Heart right ventricle (tissue), 16 donors: ENCODE measurements at regions not wholly inside any gene's neighbourhood (a gene's known extent, or its start where the extent isn't known, plus 50 kb on each side); places are given as distances from the start of the nearest gene placed in this dataset.

Experiments
- ATAC-seq, 8 donors: fragments of 200-7000 bp; cut with Tn5 transposase; one replicate each; pipeline ENCODE4 v1.9.1; 2020; ENCODE audit warnings: mild to moderate bottlenecking in 8 of 8, moderate library complexity in 8 of 8, moderate number of reproducible peaks in 1 of 8
- DNase-seq, 2 donors: peaks; one replicate each; pipeline ENCODE4 v3.0.0-alpha.2; 2020
- H3K27ac ChIP-seq, 10 donors: fragments of 200-600 bp; sonication (generic) in 2 of 10; one replicate each; pipeline versions ENCODE4 v1.5.0 to v1.8.0; 2020 to 2022; ENCODE audit warnings: mild to moderate bottlenecking in 3 of 10
- H3K27me3 ChIP-seq, 7 donors: fragments of 200-600 bp; one replicate each; pipeline ENCODE4 v1.8.0; 2021 to 2022; ENCODE audit warnings: mild to moderate bottlenecking in 2 of 7
- H3K36me3 ChIP-seq, 9 donors: fragments of 200-600 bp; sonication (generic) in 1 of 9; one replicate each; pipeline versions ENCODE4 v1.5.0 to v1.8.0; 2020 to 2022; ENCODE audit warnings: mild to moderate bottlenecking in 2 of 9
- H3K4me1 ChIP-seq, 9 donors: fragments of 200-600 bp; sonication (generic) in 1 of 9; one replicate each; pipeline versions ENCODE4 v1.5.0 to v1.8.0; 2020 to 2022; ENCODE audit warnings: mild to moderate bottlenecking in 4 of 9
- H3K4me3 ChIP-seq, 10 donors: fragments of 200-600 bp; sonication (generic) in 2 of 10; one replicate each; pipeline versions ENCODE4 v1.5.0 to v1.8.0; 2020 to 2022; ENCODE audit warnings: mild to moderate bottlenecking in 7 of 10, moderate library complexity in 2 of 10
- H3K9me3 ChIP-seq, 11 donors: fragments of 200-600 bp in 10 of 11; sonication (generic) in 2 of 11; one replicate each; pipeline versions ENCODE4 v1.5.0 to v1.8.0; 2013 to 2022; ENCODE audit warnings: mild to moderate bottlenecking in 2 of 11, control low read depth in 1 of 11, moderate library complexity in 1 of 11
- WGBS, 2 donors: extraction: QIAGEN DNeasy Blood & Tissue Kit; methylation state at CpG; one replicate each; pipeline ENCODE4 v1.1.7; 2013; ENCODE audit warnings: inconsistent platforms in 1 of 2; 5-methylcytosine and 5-hydroxymethylcytosine counted together
- intact Hi-C, 10 donors: fragments of 100-400 bp; cut with DNase I; formaldehyde crosslinking; loops; one replicate each; pipeline versions ENCODE4 v1.11.1 to v1.14.2; 2022
- TF ChIP-seq, protein P1 (sequence below), 9 donors: fragments of 200-600 bp; sonication (generic) in 2 of 9; IDR thresholded peaks; one replicate each; pipeline versions ENCODE4 v1.5.0 to v1.8.0; 2021 to 2022; ENCODE audit warnings: antibody characterized with exemption in 9 of 9, mild to moderate bottlenecking in 5 of 9, moderate library complexity in 1 of 9
- donor health status: Arrhythmogenic right ventricular cardiomyopathy.
- donor health status: ischemic (EF 13 %, LVEDD 7.1; RV severe dilation, severe dysfunction).
- donor health status: healthy with polysubstance abuse.
- donor health status: DM: no; HTN: yes; CAD: no.
- donor health status: DM: no; HTN: no; CAD: no.
- donor health status: ischemic (EF 25% LVEDD 6.9; RV normal size, moderate dysfunction).
- donor health status: ischemic (EF 25% LVEDD 5.7; RV mildly dilated, moderate dysfunction).
- donor health status: healthy.
- donor health status: DM: yes; HTN: yes; CAD: no.
- donor health status: Ischemic cardiomyopathy.
- donor health status: ischemic (EF 35%, LVEDD 5.7; RV mildly dilated, moderate dysfunction).
- donor health status: nonischemic (EF 11% LVEDD 7.7; RV severe dilation, severe dysfunction).
- donor health status: DM: yes; HTN: yes; CAD: no.
- donor health status: PGD.
- donor health status: ischemic (EF 29% LVEDD 5.4; RV normal size, mild dysfunction).
- donor health status: nonischemic (EF 23%, LVEDD 6.1; RV moderate dilation, normal function).

DNA sequence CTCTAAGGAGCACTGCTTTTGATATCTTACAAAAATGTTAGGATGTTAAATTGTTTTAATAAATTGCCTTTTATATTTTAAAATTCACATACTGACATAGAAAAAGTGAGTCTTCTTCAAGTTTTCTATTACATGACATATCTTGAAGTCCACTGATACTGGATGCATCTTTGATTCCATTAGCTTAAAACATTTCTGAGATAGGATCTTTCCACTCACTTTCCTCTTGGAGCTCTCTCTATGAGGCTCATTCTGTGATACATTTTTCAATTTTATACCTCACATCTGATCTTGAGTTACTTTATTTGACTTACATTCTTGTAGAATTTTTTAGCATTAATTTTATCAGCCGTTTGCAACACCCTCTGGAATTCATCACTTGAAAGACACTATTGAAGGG lies 86.8 kb upstream of the NOL4 start:
- H3K36me3 ChIP-seq = no peaks in the 10 kb centered on the region
- H3K27ac ChIP-seq = no peak overlapping the region
- DNase-seq = no peak
- ATAC-seq = no peak
- H3K27me3 ChIP-seq = peaks cover 0 to 12% (median 0%) of the 10 kb centered on the region in 7 donors
- no peaks in the 10 kb centered on the region for H3K4me1 ChIP-seq
- H3K9me3 ChIP-seq = peaks cover 0 to 3% (median 0%) of the 10 kb centered on the region in 11 donors
- WGBS, 2 donors = 41 to 42% methylated on average over 1 of the region's 1 CpG
- TF ChIP-seq, protein P1, sequence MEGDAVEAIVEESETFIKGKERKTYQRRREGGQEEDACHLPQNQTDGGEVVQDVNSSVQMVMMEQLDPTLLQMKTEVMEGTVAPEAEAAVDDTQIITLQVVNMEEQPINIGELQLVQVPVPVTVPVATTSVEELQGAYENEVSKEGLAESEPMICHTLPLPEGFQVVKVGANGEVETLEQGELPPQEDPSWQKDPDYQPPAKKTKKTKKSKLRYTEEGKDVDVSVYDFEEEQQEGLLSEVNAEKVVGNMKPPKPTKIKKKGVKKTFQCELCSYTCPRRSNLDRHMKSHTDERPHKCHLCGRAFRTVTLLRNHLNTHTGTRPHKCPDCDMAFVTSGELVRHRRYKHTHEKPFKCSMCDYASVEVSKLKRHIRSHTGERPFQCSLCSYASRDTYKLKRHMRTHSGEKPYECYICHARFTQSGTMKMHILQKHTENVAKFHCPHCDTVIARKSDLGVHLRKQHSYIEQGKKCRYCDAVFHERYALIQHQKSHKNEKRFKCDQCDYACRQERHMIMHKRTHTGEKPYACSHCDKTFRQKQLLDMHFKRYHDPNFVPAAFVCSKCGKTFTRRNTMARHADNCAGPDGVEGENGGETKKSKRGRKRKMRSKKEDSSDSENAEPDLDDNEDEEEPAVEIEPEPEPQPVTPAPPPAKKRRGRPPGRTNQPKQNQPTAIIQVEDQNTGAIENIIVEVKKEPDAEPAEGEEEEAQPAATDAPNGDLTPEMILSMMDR (IDR thresholded peaks at IDR 0.05) = no peak
- intact Hi-C loops = loop anchor here in 1 of 10 donors (10.0 kb wide), 1 partner anchor 63 kb away; no protein-coding TSS in a partner anchor
- H3K4me3 ChIP-seq = no peak overlapping the region

DNA sequence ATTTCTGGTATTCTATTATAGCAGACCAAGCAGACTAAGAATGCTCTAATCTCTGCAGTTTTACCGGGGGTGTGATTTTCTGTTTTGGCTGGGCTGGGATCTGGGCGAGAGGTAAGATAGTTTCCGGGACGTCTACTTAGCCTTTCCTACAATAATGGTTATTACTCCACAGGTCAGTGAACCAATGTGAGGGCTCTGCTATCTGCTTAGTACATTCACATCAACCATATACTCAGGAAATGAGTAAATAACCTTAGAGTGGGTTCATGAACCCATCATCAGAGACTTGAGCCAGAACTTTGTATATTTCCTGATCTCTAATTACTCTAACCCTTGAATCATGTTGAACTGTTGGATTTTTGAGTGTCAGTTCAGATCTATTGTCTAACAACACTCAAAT lies 90.1 kb upstream of the NOL4 start:
- Histone ChIP-seq H3K27me3 (peaks cover 0 to 12% (median 0%) of the 10 kb centered on the region in 7 donors), H3K27ac (no peak overlapping the region), H3K9me3 (no peaks in the 10 kb centered on the region), H3K4me3 (no peak overlapping the region), H3K36me3 (no peaks in the 10 kb centered on the region), H3K4me1 (no peaks in the 10 kb centered on the region)
- DNase-seq (no peak), ATAC-seq (no peak)
- intact Hi-C loops = loop anchor here in 1 of 10 donors (10.0 kb wide), 1 partner anchor 60 kb away; no protein-coding TSS in a partner anchor
- TF ChIP-seq, protein P1 (IDR thresholded peaks at IDR 0.05) = no peak
- 80 to 86% methylated on average over 4 of the region's 4 CpGs for WGBS, 2 donors

DNA sequence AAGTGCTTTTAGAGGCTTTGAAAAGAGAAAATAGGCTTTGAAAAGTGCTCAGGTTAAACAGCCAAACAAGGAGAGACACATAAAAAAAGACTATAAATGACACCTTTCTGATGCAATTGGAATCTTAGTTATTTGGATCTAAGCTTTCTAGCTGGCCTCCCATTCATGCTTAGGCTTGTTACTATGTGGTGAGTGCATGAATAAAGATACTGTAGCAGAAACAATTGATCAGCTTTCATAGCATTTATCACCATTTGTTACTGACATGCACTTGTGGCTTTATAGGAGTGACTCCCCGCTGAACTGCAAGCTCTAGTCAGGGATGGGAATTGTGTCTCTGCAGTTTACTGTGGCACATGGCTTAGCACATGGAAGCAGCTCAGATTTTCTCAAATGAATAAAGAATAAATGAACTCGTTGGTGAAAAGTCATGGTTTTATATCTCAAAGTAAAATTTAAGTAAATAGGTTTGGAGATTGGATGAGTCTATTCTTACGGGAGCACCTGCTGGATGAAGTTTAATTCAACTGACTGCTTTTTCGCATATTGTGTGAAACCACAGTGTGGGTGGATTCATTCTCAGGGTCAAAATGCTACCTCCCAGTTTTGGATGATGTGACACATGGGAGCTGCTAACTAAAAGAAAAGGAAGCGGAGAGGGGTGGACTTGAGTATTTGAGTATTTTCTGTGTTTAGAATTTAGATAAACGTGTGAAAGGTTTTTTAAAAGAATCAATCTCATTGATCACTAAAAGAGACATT lies 91.1 kb upstream of the NOL4 start:
- TF ChIP-seq, protein P1 (IDR thresholded peaks at IDR 0.05) = no peak
- no peak overlapping the region for H3K27ac ChIP-seq
- no peak for ATAC-seq
- intact Hi-C loops = loop anchor here in 1 of 10 donors (10.0 kb wide), 1 partner anchor 59 kb away; no protein-coding TSS in a partner anchor
- no peaks in the 10 kb centered on the region for H3K4me1 ChIP-seq
- no peaks in the 10 kb centered on the region for H3K36me3 ChIP-seq
- H3K27me3 ChIP-seq = peaks cover 0 to 12% (median 0%) of the 10 kb centered on the region in 7 donors
- H3K9me3 ChIP-seq = no peaks in the 10 kb centered on the region
- H3K4me3 ChIP-seq = no peak overlapping the region
- DNase-seq = no peak
- WGBS, 2 donors = 87 to 89% methylated on average over 6 of the region's 6 CpGs

DNA sequence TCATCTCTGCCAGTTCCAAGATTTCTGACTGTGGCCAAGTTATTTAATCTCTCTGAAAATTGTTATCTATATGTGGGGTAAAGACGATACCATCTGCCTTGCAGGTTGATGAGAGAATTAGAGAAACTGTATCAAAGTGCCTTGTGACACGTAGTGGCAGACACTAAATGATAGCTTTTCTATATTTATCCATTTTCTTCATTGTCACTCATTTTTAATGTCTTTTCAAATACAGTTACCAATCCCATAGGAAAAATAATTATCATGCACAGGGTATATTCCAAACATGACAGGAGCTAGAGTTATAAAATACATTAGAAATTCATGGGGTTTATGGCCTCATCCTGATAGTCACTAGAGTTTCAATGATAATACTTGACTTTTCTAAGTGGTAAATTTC lies 95.6 kb upstream of the NOL4 start:
- no peaks in the 10 kb centered on the region for H3K36me3 ChIP-seq
- intact Hi-C loops = loop anchor here in 9 of 10 donors (5.0 to 10.0 kb wide), 5 partner anchors 188 to 1085 kb away; no protein-coding TSS in a partner anchor
- H3K9me3 ChIP-seq = no peaks in the 10 kb centered on the region
- H3K4me1 ChIP-seq = no peaks in the 10 kb centered on the region
- WGBS, 2 donors = 81 to 82% methylated on average over 2 of the region's 2 CpGs
- no peak overlapping the region for H3K4me3 ChIP-seq
- H3K27me3 ChIP-seq = peaks cover 0 to 3% (median 0%) of the 10 kb centered on the region in 7 donors
- H3K27ac ChIP-seq = no peak overlapping the region
- TF ChIP-seq, protein P1 (IDR thresholded peaks at IDR 0.05) = no peak
- no peak for DNase-seq
- ATAC-seq = no peak
